ENCODE measurements at regions not wholly inside any gene's neighbourhood (a gene's known extent, or its start where the extent isn't known, plus 50 kb on each side); places are given as distances from the start of the nearest gene placed in this dataset.

DNA sequence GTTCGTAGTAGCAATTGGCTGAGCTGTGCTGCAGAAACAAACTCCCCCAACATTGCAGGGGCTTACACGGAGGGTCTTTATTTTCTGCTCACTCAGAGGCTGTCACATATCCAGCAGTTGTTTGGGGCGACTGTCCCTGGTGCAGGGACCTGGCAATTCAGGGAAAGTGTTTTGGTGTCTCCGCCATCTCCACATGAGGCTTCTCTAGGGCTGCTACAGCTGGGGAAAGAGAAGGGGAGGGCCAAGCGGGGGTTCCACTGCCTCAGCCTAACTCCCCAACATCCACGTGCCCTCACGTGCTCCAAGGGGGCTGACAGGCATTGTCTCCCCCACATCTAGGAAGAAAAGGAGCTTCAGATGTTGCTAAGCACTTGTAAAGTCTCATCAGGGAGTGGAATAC is 61.3 kb upstream of the NXT1 start:
- Histone ChIP-seq H3K4ac (ENCODE audit: low read depth in 1 of 2, low read length in 2 of 2) (no peak overlapping the region), H4K8ac (ENCODE audit: low read length) (no peak overlapping the region), H3K9ac (ENCODE audit: low read length) (no peak overlapping the region), H3K36me3 (ENCODE audit: control insufficient read depth in 1 of 2, insufficient read depth in 2 of 2, low read depth in 1 of 2, low read length in 2 of 2) (no peaks in the 10 kb centered on the region), H2BK12ac (ENCODE audit: low read length in 2 of 2) (no peak overlapping the region), H3K4me2 (ENCODE audit: low read length, poor library complexity, severe bottlenecking) (no peak overlapping the region), H3K4me1 (ENCODE audit: control insufficient read depth, insufficient read depth, low read depth, low read length) (peaks cover 16% of the 10 kb centered on the region), H3K27me3 (ENCODE audit: control insufficient read depth in 1 of 2, insufficient read depth in 1 of 2, low read length in 2 of 2) (peaks cover 0 to 51% of the 10 kb centered on the region in 2 experiments), H3K9me3 (ENCODE audit: control insufficient read depth, low read length) (no peaks in the 10 kb centered on the region), H3K27ac (ENCODE audit: low read length, poor library complexity, severe bottlenecking) (no peak overlapping the region), H2BK15ac (ENCODE audit: low read depth, poor library complexity, severe bottlenecking) (no peak overlapping the region), H4K91ac (ENCODE audit: low read length) (no peak overlapping the region), H3K14ac (ENCODE audit: low read length in 2 of 2) (no peak overlapping the region), H2BK120ac (ENCODE audit: low read depth, low read length) (no peak overlapping the region), H2AK5ac (ENCODE audit: low read length, severe bottlenecking) (no peak overlapping the region), H3K4me3 (ENCODE audit: insufficient read depth in 1 of 2, low read depth in 1 of 2, low read length in 2 of 2) (no peak overlapping the region), H3K79me1 (replicated peaks; ENCODE audit: low read length, poor library complexity, severe bottlenecking) (no peaks in the 10 kb centered on the region), H3K18ac (ENCODE audit: low read depth in 1 of 2, low read length in 2 of 2) (no peak overlapping the region), H3K23ac (ENCODE audit: low read length in 2 of 2) (no peak overlapping the region), H2AFZ (ENCODE audit: low read depth, low read length) (no peak overlapping the region), H2BK5ac (ENCODE audit: low read depth, low read length, poor library complexity, severe bottlenecking) (no peak overlapping the region)
- no peak for DNase-seq
- 96% methylated on average over 4 of the region's 7 CpGs for WGBS

DNA sequence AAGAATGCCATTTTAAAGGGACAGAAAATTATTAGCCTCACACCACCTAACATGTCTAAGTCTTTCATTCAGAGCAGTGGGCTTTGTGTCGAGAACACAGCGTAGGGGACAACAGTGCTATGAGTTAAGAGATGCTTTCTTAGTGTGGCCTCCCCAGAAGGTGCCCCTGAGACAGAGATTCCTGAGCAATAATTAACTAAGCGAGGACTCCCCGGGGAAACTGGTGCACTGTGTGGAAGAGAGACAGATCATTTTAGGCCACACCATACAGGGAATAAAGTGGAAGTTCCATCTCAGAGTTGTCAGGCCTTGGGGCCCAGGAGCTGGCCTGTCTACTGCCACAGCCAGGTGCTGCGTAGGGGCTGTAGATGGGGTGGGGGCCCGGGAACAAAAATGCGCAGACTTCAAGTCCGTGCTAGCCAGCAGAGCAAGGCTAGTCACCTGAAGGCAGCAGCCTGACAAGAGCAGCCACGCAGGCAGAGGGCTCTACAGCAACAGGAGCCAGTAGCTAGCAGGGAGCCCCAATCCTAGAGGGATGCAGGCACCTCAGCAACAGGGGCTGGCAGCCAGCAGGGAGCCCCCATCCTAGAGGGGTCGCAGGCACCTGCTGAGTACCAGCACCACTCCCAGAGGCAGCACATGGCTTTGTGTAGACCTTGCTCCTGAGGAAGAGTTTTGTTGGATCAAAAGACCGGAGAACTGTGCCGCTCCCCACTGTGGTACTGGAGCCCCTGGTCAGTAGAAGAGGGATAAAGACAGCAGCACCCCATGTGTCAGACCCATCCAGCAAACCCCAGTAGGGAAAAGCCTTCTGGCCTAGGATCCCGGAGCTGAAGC is 63.0 kb upstream of the NXT1 start:
- Histone ChIP-seq H3K9ac (ENCODE audit: low read length) (no peak overlapping the region), H3K79me1 (replicated peaks; ENCODE audit: low read length, poor library complexity, severe bottlenecking) (no peaks in the 10 kb centered on the region), H3K27ac (ENCODE audit: low read length, poor library complexity, severe bottlenecking) (no peak overlapping the region), H2AFZ (ENCODE audit: low read depth, low read length) (no peak overlapping the region), H3K4ac (ENCODE audit: low read depth in 1 of 2, low read length in 2 of 2) (no peak overlapping the region), H3K9me3 (ENCODE audit: control insufficient read depth, low read length) (no peaks in the 10 kb centered on the region), H2BK12ac (ENCODE audit: low read length in 2 of 2) (no peak overlapping the region), H3K4me3 (ENCODE audit: insufficient read depth in 1 of 2, low read depth in 1 of 2, low read length in 2 of 2) (no peak overlapping the region), H3K23ac (ENCODE audit: low read length in 2 of 2) (no peak overlapping the region), H3K18ac (ENCODE audit: low read depth in 1 of 2, low read length in 2 of 2) (no peak overlapping the region), H3K36me3 (ENCODE audit: control insufficient read depth in 1 of 2, insufficient read depth in 2 of 2, low read depth in 1 of 2, low read length in 2 of 2) (no peaks in the 10 kb centered on the region), H4K91ac (ENCODE audit: low read length) (no peak overlapping the region), H4K8ac (ENCODE audit: low read length) (no peak overlapping the region), H2BK15ac (ENCODE audit: low read depth, poor library complexity, severe bottlenecking) (no peak overlapping the region), H2BK5ac (ENCODE audit: low read depth, low read length, poor library complexity, severe bottlenecking) (no peak overlapping the region), H3K27me3 (ENCODE audit: control insufficient read depth in 1 of 2, insufficient read depth in 1 of 2, low read length in 2 of 2) (peaks cover 0 to 49% of the 10 kb centered on the region in 2 experiments), H3K14ac (ENCODE audit: low read length in 2 of 2) (no peak overlapping the region), H2AK5ac (ENCODE audit: low read length, severe bottlenecking) (peak overlapping the region; percentile 14), H3K4me1 (ENCODE audit: control insufficient read depth, insufficient read depth, low read depth, low read length) (peaks cover 16% of the 10 kb centered on the region), H3K4me2 (ENCODE audit: low read length, poor library complexity, severe bottlenecking) (peak overlapping the region; percentile 23), H2BK120ac (ENCODE audit: low read depth, low read length) (no peak overlapping the region)
- WGBS, result 94% methylated on average over 13 of the region's 13 CpGs
- DNase-seq, result no peak

DNA sequence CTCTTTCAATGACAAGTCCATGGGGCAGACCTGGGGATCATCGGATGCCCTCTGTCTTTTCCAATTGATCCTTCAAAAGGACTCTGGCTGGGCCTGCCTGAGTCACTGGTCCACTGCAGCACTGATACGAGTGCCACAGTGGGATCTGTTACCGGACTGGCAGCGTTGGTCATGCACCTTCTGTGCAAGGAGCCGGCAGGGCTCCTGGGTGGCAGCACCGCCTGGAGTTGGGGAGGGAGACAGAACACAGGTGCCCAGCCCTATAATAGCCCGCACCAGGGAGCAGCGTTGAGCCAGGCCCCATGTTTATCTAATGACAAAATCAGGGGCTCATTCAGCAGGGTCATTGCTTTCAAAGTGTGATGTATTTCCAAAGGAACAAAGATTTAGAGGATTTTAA is 64.2 kb upstream of the NXT1 start:
- Histone ChIP-seq H3K14ac (ENCODE audit: low read length in 2 of 2) (peak overlapping the region in 1 of 2 experiments; percentile 53), H3K23ac (ENCODE audit: low read length in 2 of 2) (no peak overlapping the region), H2AK5ac (ENCODE audit: low read length, severe bottlenecking) (peak overlapping the region; percentile 53), H2BK12ac (ENCODE audit: low read length in 2 of 2) (no peak overlapping the region), H3K36me3 (ENCODE audit: control insufficient read depth in 1 of 2, insufficient read depth in 2 of 2, low read depth in 1 of 2, low read length in 2 of 2) (no peaks in the 10 kb centered on the region), H2AFZ (ENCODE audit: low read depth, low read length) (no peak overlapping the region), H3K4ac (ENCODE audit: low read depth in 1 of 2, low read length in 2 of 2) (no peak overlapping the region), H4K8ac (ENCODE audit: low read length) (no peak overlapping the region), H2BK5ac (ENCODE audit: low read depth, low read length, poor library complexity, severe bottlenecking) (no peak overlapping the region), H3K4me2 (ENCODE audit: low read length, poor library complexity, severe bottlenecking) (no peak overlapping the region), H3K79me1 (replicated peaks; ENCODE audit: low read length, poor library complexity, severe bottlenecking) (no peaks in the 10 kb centered on the region), H3K18ac (ENCODE audit: low read depth in 1 of 2, low read length in 2 of 2) (no peak overlapping the region), H2BK120ac (ENCODE audit: low read depth, low read length) (no peak overlapping the region), H3K9me3 (ENCODE audit: control insufficient read depth, low read length) (no peaks in the 10 kb centered on the region), H3K9ac (ENCODE audit: low read length) (no peak overlapping the region), H4K91ac (ENCODE audit: low read length) (no peak overlapping the region), H3K27ac (ENCODE audit: low read length, poor library complexity, severe bottlenecking) (no peak overlapping the region), H2BK15ac (ENCODE audit: low read depth, poor library complexity, severe bottlenecking) (no peak overlapping the region), H3K4me3 (ENCODE audit: insufficient read depth in 1 of 2, low read depth in 1 of 2, low read length in 2 of 2) (no peak overlapping the region), H3K27me3 (ENCODE audit: control insufficient read depth in 1 of 2, insufficient read depth in 1 of 2, low read length in 2 of 2) (peaks cover 0 to 48% of the 10 kb centered on the region in 2 experiments), H3K4me1 (ENCODE audit: control insufficient read depth, insufficient read depth, low read depth, low read length) (peaks cover 16% of the 10 kb centered on the region)
- 88% methylated on average over 8 of the region's 8 CpGs for WGBS
- DNase-seq, result no peak

DNA sequence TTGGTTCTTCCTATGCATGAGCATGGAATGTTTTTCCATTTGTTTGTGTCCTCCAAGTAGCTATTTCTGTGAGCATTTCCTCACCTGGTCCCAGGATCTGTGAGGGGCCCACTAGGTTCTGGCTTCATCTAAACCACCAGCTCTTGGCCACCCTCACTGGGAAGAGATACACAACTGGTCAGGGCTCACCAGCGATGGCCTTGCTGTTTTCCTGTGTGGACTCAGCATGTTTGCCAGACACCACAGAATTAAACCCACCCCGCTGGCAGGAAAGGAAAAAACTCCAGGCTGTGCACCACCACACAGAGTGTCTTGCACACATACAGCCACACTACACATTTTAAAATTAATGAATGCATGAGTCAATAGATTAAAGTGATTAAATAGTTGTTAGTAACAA is 65.1 kb upstream of the NXT1 start:
- Histone ChIP-seq H3K9me3 (ENCODE audit: control insufficient read depth, low read length) (no peaks in the 10 kb centered on the region), H3K4me3 (ENCODE audit: insufficient read depth in 1 of 2, low read depth in 1 of 2, low read length in 2 of 2) (no peak overlapping the region), H3K18ac (ENCODE audit: low read depth in 1 of 2, low read length in 2 of 2) (no peak overlapping the region), H3K4ac (ENCODE audit: low read depth in 1 of 2, low read length in 2 of 2) (no peak overlapping the region), H2BK120ac (ENCODE audit: low read depth, low read length) (no peak overlapping the region), H3K9ac (ENCODE audit: low read length) (no peak overlapping the region), H3K79me1 (replicated peaks; ENCODE audit: low read length, poor library complexity, severe bottlenecking) (no peaks in the 10 kb centered on the region), H3K27ac (ENCODE audit: low read length, poor library complexity, severe bottlenecking) (no peak overlapping the region), H3K4me1 (ENCODE audit: control insufficient read depth, insufficient read depth, low read depth, low read length) (peaks cover 16% of the 10 kb centered on the region), H3K14ac (ENCODE audit: low read length in 2 of 2) (no peak overlapping the region), H4K91ac (ENCODE audit: low read length) (no peak overlapping the region), H3K4me2 (ENCODE audit: low read length, poor library complexity, severe bottlenecking) (no peak overlapping the region), H4K8ac (ENCODE audit: low read length) (no peak overlapping the region), H2AK5ac (ENCODE audit: low read length, severe bottlenecking) (no peak overlapping the region), H2AFZ (ENCODE audit: low read depth, low read length) (no peak overlapping the region), H3K27me3 (ENCODE audit: control insufficient read depth in 1 of 2, insufficient read depth in 1 of 2, low read length in 2 of 2) (peaks cover 0 to 40% of the 10 kb centered on the region in 2 experiments), H3K36me3 (ENCODE audit: control insufficient read depth in 1 of 2, insufficient read depth in 2 of 2, low read depth in 1 of 2, low read length in 2 of 2) (no peaks in the 10 kb centered on the region), H2BK5ac (ENCODE audit: low read depth, low read length, poor library complexity, severe bottlenecking) (no peak overlapping the region), H2BK12ac (ENCODE audit: low read length in 2 of 2) (no peak overlapping the region), H2BK15ac (ENCODE audit: low read depth, poor library complexity, severe bottlenecking) (no peak overlapping the region), H3K23ac (ENCODE audit: low read length in 2 of 2) (no peak overlapping the region)
- no peak for DNase-seq
- WGBS, result 69% methylated on average over 1 of the region's 2 CpGs
